Endothelial cell of umbilical vein (primary cell): ENCODE measurements at regions not wholly inside any gene's neighbourhood (a gene's known extent, or its start where the extent isn't known, plus 50 kb on each side); places are given as distances from the start of the nearest gene placed in this dataset.

Source experiments
- BruUV-seq: library from RNA; stranded (reverse); fragments of 400-500 nt; replicated peaks from 2 replicates; lab custom pipeline; 2021; lab: Mats Ljungman, UMichigan
- CTCF ChIA-PET: fragments of 300-600, 350-600 bp; sonication (Branson Sonifier 250); formaldehyde crosslinking; loops from one replicate; lab custom pipeline; 2021; ENCODE audit warnings: antibody characterized with exemption, inconsistent platforms; lab: Charles Lee
- POLR2A ChIA-PET: fragments of 300-600, 350-600 bp; sonication (Branson Sonifier 250); formaldehyde crosslinking; loops from one replicate; lab custom pipeline; 2021; ENCODE audit warnings: antibody characterized with exemption, inconsistent platforms; lab: Charles Lee
- DNase-seq: peaks from one replicate; pipeline ENCODE4 v3.0.0-alpha.2; 2011; ENCODE audit warnings: low read depth, low spot score
- FAIRE-seq: peaks from 2 replicates; lab custom pipeline; 2011; peaks lifted over from hg19 to GRCh38; lab: Jason Lieb, UNC
- H2AFZ ChIP-seq: 2 replicates; pipeline ENCODE4 v1.6.0; 2012; ENCODE audit warnings: low read depth, low read length, control low read depth, inconsistent platforms
- H3K27ac ChIP-seq: 2 replicates; pipeline ENCODE4 v1.5.1; 2011; ENCODE audit warnings: low read depth, mild to moderate bottlenecking, control low read depth, low read length, moderate library complexity; ENCODE audit not compliant: insufficient read depth
- H3K27me3 ChIP-seq, 2 experiments: 2 replicates each; pipeline versions ENCODE4 v1.6.0 to v1.6.1; 2011; ENCODE audit warnings: low read length in 2 of 2, mixed read lengths in 1 of 2; ENCODE audit not compliant: control insufficient read depth in 2 of 2, insufficient read depth in 2 of 2
- H3K36me3 ChIP-seq, 2 experiments: 2 replicates in 1 of 2; 3 replicates in 1 of 2; pipeline ENCODE4 v1.5.1; 2011; ENCODE audit warnings: low read length in 2 of 2, mild to moderate bottlenecking in 1 of 2, moderate library complexity in 1 of 2; ENCODE audit not compliant: control insufficient read depth in 2 of 2, insufficient read depth in 2 of 2; ENCODE audit errors: extremely low read depth in 1 of 2
- H3K4me1 ChIP-seq: 3 replicates; pipeline ENCODE4 v1.5.1; 2011; ENCODE audit warnings: mild to moderate bottlenecking, low read length; ENCODE audit not compliant: control insufficient read depth, insufficient read depth; ENCODE audit errors: extremely low read depth
- H3K4me2 ChIP-seq: 2 replicates; pipeline ENCODE4 v1.6.1; 2011; ENCODE audit warnings: low read length, control low read depth, mixed read lengths; ENCODE audit not compliant: insufficient read depth
- H3K4me3 ChIP-seq, 3 experiments: fragments of 200-600 bp in 1 of 3; sonication (generic), shearing (Covaris generic) in 1 of 3; replicated peaks in 1 of 3; 2 replicates each; pipeline ENCODE4 v1.5.1; 2011 to 2016; ENCODE audit warnings: control low read depth in 3 of 3, low read length in 3 of 3, mild to moderate bottlenecking in 2 of 3, inconsistent platforms in 1 of 3, low read depth in 1 of 3, moderate library complexity in 1 of 3; ENCODE audit not compliant: insufficient read depth in 1 of 3
- H3K79me2 ChIP-seq: 2 replicates; pipeline ENCODE4 v1.6.0; 2012; ENCODE audit warnings: low read length, inconsistent platforms; ENCODE audit not compliant: control insufficient read depth, insufficient read depth
- H3K9ac ChIP-seq: replicated peaks from 2 replicates; pipeline ENCODE3; 2011; ENCODE audit warnings: low read length, control low read depth; ENCODE audit not compliant: insufficient read depth; ENCODE audit errors: extremely low read depth
- H3K9me1 ChIP-seq: replicated peaks from 3 replicates; pipeline ENCODE4 v1.6.0; 2011; ENCODE audit warnings: mild to moderate bottlenecking, low read length; ENCODE audit not compliant: control insufficient read depth, insufficient read depth; ENCODE audit errors: extremely low read depth
- H3K9me3 ChIP-seq: replicated peaks from 2 replicates; pipeline ENCODE4 v1.5.1; 2012; ENCODE audit warnings: low read length, inconsistent platforms; ENCODE audit not compliant: control insufficient read depth, insufficient read depth
- H4K20me1 ChIP-seq: replicated peaks from 2 replicates; pipeline ENCODE3; 2011; ENCODE audit warnings: mild to moderate bottlenecking, low read length; ENCODE audit not compliant: control insufficient read depth, insufficient read depth; ENCODE audit errors: extremely low read depth
- CTCF ChIP-seq, 2 donors: IDR thresholded peaks; 1 replicate in 1 of 2; 2 replicates in 1 of 2; pipeline ENCODE4 v1.5.1; 2011; ENCODE audit warnings: low read length in 2 of 2, mild to moderate bottlenecking in 2 of 2, moderate library complexity in 2 of 2, control low read depth in 1 of 2, inconsistent platforms in 1 of 2, low read depth in 1 of 2; ENCODE audit not compliant: insufficient read depth in 1 of 2; ENCODE audit errors: extremely low read depth in 1 of 2
- EZH2 ChIP-seq: IDR thresholded peaks from 2 replicates; pipeline ENCODE4 v1.6.1; 2012; ENCODE audit warnings: borderline replicate concordance, low read depth, mild to moderate bottlenecking, moderate library complexity, low read length, inconsistent platforms; ENCODE audit not compliant: severe bottlenecking
- FOS ChIP-seq: IDR thresholded peaks from 2 replicates; pipeline ENCODE4 v1.6.1; 2011; ENCODE audit warnings: mild to moderate bottlenecking, low read length, moderate library complexity, borderline replicate concordance; ENCODE audit not compliant: insufficient read depth
- GATA2 ChIP-seq: IDR thresholded peaks from 2 replicates; pipeline ENCODE4 v1.7.0; 2011; ENCODE audit warnings: low read depth, mild to moderate bottlenecking, moderate library complexity, mixed read lengths, low read length; ENCODE audit not compliant: insufficient read length, insufficient read depth
- JUN ChIP-seq: IDR thresholded peaks from 2 replicates; pipeline ENCODE4 v1.6.1; 2011; ENCODE audit warnings: borderline replicate concordance, low read depth; ENCODE audit not compliant: insufficient read length, insufficient read depth
- MYC ChIP-seq: IDR thresholded peaks from one replicate; pipeline ENCODE4 v1.6.1; 2011; ENCODE audit warnings: mild to moderate bottlenecking, low read depth, low read length
- POLR2A ChIP-seq: IDR thresholded peaks from 2 replicates; pipeline ENCODE4 v1.6.1; 2012; ENCODE audit warnings: low read depth, mild to moderate bottlenecking, control low read depth, low read length
- POLR2AphosphoS5 ChIP-seq: IDR thresholded peaks from 2 replicates; pipeline ENCODE4 v1.6.1; 2012; ENCODE audit warnings: low read depth, mild to moderate bottlenecking, control low read depth, low read length, moderate library complexity; ENCODE audit not compliant: insufficient read depth
- dilution Hi-C: fragments of 300-500 bp; cut with MboI; formaldehyde crosslinking; loops from one replicate; pipeline ENCODE4 v1.15.0; 2019; ENCODE audit warnings: low sequenced_read_pairs; ENCODE audit not compliant: extremely low pct_ligation_motif_present
- intact Hi-C: fragments of 100-400 bp; cut with micrococcal nuclease; formaldehyde crosslinking; loops from one replicate; pipeline ENCODE4 v1.10.0; 2022
- TF ChIP-seq, protein P1 (sequence below): IDR thresholded peaks from 2 replicates; pipeline ENCODE4 v1.6.1; 2011; ENCODE audit not compliant: insufficient read depth, insufficient read length

DNA sequence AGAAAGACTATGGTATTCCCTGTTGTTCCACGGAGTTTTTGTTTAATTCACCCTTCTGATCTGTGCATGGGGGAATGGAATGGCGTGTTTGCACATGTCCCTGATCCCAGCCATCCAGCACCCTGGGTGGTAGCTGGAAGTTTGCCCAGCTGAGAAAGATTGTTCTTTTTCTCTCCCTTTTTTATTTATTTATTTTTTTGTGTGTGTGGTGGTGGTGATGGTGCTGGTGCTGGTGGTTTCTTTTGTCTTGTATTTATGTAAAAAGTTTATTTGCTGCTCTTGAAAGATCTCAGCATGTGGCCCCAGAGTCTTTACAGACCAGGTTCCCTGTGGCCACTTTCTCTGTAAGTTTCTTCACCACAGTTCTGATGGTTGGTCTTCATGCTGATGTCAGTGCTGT is 372.6 kb downstream of the UTRN start:
- Histone ChIP-seq H3K27me3 (no peaks in the 10 kb centered on the region), H3K9ac (no peak overlapping the region), H3K9me3 (no peaks in the 10 kb centered on the region), H3K36me3 (no peaks in the 10 kb centered on the region), H3K4me1 (peaks cover 2% of the 10 kb centered on the region), H3K4me3 (no peak overlapping the region), H3K79me2 (no peaks in the 10 kb centered on the region), H3K9me1 (peaks cover 3% of the 10 kb centered on the region), H2AFZ (no peak overlapping the region), H3K27ac (no peak overlapping the region), H3K4me2 (no peak overlapping the region), H4K20me1 (peaks cover 2% of the 10 kb centered on the region)
- DNase-seq = no peak
- no TSS peak for BruUV-seq
- intact Hi-C loops (no loop called here), dilution Hi-C loops (no loop called here)
- ChIA-PET POLR2A (no interaction called here), CTCF (no interaction called here)
- no peak for FAIRE-seq
- no peak for TF ChIP-seq GATA2
- no peak for TF ChIP-seq POLR2A
- TF ChIP-seq, protein P1, sequence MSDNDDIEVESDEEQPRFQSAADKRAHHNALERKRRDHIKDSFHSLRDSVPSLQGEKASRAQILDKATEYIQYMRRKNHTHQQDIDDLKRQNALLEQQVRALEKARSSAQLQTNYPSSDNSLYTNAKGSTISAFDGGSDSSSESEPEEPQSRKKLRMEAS = no peak
- TF ChIP-seq POLR2AphosphoS5 = no peak
- no peak for TF ChIP-seq MYC
- TF ChIP-seq JUN = no peak
- TF ChIP-seq EZH2 = no peak
- TF ChIP-seq CTCF (IDR thresholded peaks at IDR 0.05; ENCODE audit: extremely low read depth in 1 of 2, insufficient read depth in 1 of 2, low read depth in 1 of 2, low read length in 2 of 2) = no peak
- no peak for TF ChIP-seq FOS
